GM19467 (cell line): ENCODE measurements at regions not wholly inside any gene's neighbourhood (a gene's known extent, or its start where the extent isn't known, plus 50 kb on each side); places are given as distances from the start of the nearest gene placed in this dataset.

ENCODE experiments used
- ATAC-seq: cut with Tn5 transposase; IDR thresholded peaks from one replicate; pipeline ENCODE4 v1.9.1; 2021; ENCODE audit warnings: mild to moderate bottlenecking, moderate library complexity; ENCODE audit not compliant: unreplicated experiment

DNA sequence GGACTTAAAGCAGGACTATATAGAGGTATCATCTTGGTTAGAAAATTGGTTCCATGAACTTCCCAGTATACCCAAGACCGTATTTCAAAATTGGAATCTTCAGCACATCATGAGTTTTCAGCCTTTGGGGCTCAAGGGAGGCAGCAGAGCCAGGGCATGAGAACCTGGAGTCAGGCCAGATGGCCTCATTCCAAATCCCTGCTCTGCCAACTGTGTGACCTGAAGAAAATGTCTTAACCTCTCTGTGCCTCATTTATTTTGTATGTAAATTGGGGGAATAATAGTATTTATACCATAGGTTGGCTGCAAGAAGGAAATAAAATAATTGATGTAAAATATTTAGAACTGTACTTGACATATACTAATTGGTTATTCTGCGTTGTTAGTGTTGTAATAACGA lies 987.6 kb downstream of the TBC1D22A start:
- no peak for ATAC-seq

DNA sequence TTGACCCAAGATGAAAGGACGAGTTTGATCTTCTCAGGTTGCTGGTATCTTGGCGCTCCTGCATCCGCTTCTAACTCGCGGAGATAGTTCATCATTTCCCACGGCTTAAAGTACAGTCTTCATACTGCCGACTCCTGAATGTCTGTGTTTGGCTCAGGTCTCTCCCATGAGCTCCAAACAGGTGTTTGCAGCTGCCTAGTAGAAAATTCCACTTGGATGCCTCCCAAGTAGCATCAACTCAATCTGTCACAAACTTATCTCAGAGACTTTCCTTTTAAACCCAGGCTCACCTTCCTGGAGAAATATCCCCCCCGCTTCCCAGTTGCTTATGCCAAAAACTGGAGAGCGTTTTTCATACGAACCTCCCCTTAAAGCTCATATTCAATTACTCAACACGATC lies 986.5 kb downstream of the TBC1D22A start:
- ATAC-seq, result no peak

- no peak for ATAC-seq
Observed at GRCh38 chr22:47748271-47748670, 985.8 kb downstream of the TBC1D22A start.

DNA sequence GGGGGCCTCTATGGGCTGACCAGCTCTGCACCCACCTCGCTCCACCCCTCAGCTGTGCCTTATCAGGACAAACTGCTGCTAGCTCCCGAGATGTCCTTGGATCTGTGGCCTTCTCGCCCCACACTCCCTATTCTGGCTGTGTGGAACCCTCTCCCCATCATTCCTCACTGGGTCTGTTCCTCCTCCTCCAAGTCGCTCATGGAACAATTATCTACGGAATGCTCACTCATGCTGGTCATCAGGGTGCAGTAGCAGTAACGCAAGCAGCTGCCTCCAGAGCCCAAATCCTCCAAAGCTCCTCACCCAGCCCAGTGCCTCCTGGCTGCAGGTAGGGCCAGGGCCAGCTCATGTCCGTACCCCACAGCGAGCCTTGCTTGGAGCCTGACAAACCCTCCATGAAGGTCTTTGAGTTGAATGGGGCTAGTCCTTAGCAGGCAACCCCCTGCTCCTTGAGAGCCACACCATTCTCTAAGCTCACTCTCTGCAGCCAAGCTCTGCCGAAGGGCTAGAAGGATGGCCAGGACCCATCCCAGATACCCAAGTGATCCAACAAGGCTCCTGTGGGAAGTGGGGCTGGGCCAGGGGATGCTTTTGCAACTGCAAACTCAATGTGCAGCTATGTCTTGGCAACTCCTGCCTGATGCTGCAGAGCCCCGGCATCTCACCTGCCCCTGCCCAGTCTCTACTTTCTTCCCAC lies 977.8 kb downstream of the TBC1D22A start:
- no peak for ATAC-seq

GRCh38 chr22:47739291-47740015 lies 977.0 kb downstream of the TBC1D22A start:
- ATAC-seq, result no peak

DNA sequence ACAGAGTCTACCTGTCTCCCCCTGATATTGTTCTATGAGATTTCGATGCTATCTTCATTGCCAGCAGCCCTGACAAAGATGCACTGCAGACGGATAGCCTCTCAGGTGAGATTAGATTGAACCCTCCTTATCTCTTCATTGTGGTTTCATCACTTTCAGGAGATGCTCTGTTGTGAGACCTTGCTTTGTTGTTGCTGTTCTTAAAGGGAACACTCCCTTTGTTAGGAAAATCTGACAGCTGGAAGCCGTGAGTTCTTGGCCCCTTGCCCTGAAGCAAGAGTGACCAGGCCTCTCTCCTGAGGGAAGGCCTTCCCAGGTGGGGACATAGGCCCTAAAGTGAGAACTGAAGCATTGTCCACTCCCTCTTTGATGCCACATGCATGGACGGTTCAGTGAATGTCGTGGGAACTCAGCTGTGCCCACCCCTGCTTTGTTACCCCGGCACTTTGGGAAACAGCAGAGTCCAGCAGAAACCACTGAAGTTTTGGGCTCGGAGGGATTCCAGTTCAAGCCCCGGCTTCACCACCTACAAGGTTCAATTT lies 976.1 kb downstream of the TBC1D22A start:
- ATAC-seq, result no peak

- ATAC-seq, result no peak
Observed at GRCh38 chr22:47736186-47737034, 974.0 kb downstream of the TBC1D22A start.

DNA sequence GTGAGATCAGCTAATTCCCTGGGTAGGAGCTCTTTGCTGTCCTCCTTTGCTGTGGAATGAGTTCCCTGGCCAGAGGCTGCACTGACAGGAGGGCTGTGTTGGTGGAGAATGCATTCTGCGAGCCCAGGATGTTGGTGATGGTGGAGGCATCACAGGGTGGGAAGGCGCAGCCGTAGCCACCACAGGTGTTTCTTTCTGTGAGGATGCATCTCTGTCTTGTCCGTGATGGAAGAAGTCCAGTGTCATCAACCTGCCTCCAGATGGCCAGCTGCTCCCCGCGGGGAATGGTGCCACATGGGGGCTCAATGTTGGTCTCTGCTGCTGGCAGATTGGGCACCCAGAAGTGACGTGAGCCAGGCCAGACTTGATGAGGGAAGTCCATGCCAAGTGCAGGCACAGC lies 972.1 kb downstream of the TBC1D22A start:
- no peak for ATAC-seq

- ATAC-seq, result no peak
Observed at GRCh38 chr22:47727641-47728040, 965.2 kb downstream of the TBC1D22A start.

- ATAC-seq, result no peak
Observed at GRCh38 chr22:47724751-47725150, 962.3 kb downstream of the TBC1D22A start.

DNA sequence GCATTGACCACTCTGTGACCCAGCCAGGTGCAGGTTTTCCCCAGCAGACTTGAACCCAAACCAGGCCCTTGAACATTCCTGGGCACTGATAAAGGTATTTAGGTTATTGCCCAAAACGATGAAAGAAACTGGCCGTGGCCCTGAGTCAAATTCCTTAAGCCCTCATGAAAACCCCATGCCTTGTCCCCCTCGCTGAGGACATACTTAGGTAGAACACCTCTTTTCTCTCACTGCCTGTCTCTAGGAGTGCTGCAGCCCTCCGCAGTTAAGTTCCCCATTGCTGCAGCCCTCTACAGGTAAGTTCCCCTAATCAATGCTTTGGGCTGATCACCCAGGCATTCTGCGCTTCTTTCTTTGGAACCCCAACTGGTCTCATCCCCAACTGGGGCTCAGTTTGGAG lies 961.6 kb downstream of the TBC1D22A start:
- no peak for ATAC-seq

DNA sequence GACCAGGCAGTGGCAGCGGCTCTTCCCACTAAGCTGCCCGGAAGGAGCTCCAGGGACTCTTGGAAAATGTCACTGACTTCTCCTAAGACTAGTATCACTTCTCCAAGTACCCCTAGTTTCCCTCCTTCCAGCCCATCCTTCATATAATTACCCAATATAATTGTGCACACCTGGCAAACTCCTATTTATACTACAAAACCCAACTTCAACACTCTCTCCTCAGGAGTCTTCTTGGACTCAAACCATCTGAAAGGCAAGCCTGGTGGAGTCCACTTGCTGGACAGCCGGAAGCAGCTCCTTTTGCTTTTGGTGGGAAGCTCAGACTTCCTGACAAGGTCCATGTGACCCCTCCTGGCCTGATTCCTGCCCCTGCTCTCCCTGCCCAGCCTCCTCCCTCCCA lies 955.9 kb downstream of the TBC1D22A start:
- ATAC-seq, result no peak

GRCh38 chr22:47716890-47717615 lies 954.6 kb downstream of the TBC1D22A start:
- ATAC-seq, result no peak

GRCh38 chr22:47715866-47716578 lies 953.6 kb downstream of the TBC1D22A start:
- ATAC-seq, result no peak

DNA sequence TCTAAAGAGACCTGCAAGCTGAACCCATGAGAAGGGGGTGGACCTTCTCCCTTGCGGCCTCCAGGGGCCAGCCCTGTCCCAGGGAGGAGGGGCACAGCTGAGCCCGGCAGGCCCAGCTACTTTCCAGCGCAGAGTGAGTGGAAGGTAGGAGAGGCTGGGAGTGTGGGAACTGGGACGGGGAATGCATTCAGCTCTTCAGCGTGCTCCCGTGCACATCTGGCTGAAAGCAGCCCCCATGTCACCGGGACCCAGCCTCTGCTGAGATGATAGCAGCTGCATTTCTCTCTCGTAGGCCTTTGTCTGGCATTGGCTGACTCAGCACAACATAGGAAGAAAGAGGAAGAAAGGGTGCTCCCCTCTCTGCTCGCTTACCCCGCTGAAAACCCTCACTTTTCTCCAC lies 951.5 kb downstream of the TBC1D22A start:
- no peak for ATAC-seq

GRCh38 chr22:47710135-47710534 lies 947.7 kb downstream of the TBC1D22A start:
- no peak for ATAC-seq

- no peak for ATAC-seq
Observed at GRCh38 chr22:47705350-47705749, 942.9 kb downstream of the TBC1D22A start.

- ATAC-seq, result no peak
Observed at GRCh38 chr22:47698906-47699305, 936.5 kb downstream of the TBC1D22A start.

GRCh38 chr22:47697861-47698260 lies 935.4 kb downstream of the TBC1D22A start:
- no peak for ATAC-seq

DNA sequence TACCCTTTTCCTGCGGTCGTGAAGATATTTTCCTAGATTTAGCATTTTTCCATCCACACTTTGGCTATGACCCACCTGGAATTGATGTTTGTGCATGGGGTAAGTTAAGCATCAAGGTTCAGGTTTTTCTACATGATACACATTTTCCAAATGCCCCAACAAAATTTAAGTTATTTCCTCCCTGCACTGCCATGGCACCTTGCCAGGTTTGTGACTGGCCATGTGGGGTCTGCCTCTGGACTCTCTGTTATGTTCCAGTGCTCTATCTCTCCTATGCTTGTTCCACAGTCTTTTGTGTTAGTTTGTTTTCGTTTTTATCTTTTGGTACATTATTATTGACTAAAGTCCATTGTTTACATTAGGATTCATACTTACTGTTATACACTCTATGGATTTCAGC lies 934.3 kb downstream of the TBC1D22A start:
- no peak for ATAC-seq
